K562 (cell line): ENCODE measurements at regions not wholly inside any gene's neighbourhood (a gene's known extent, or its start where the extent isn't known, plus 50 kb on each side); places are given as distances from the start of the nearest gene placed in this dataset.
"Not testable (repeated sequence)": the region's sequence is repeated elsewhere in the genome, so short reads cannot be mapped to it uniquely, and the experiment has no call there.

Source experiments
- ATAC-seq: fragments of 200-7000 bp; cut with Tn5 transposase; 3 replicates; pipeline ENCODE4 v1.9.1; 2020; ENCODE audit warnings: moderate library complexity
- BruUV-seq: library from RNA; stranded (reverse); fragments of 400-500 nt; replicated peaks from 2 replicates; lab custom pipeline; 2021; lab: Mats Ljungman, UMichigan
- CTCF ChIA-PET: fragments of 300-600 bp; formaldehyde crosslinking; extraction: SDS; loops from one replicate; lab custom pipeline; 2021; ENCODE audit warnings: low intra/inter-chr PET ratio; lab: Yijun Ruan, JAX
- POLR2A ChIA-PET: fragments of 300-600, 350-650 bp; sonication (Branson Sonifier 250); formaldehyde crosslinking; extraction: SDS; loops from one replicate; lab custom pipeline; 2021; ENCODE audit warnings: antibody characterized with exemption, inconsistent platforms; lab: Yijun Ruan, JAX
- DNase-seq, 4 experiments: peaks; one replicate each; pipeline versions ENCODE4 v3.0.0 to v3.0.0-alpha.2; 2011 to 2018; ENCODE audit warnings: low spot score in 3 of 4, mixed read lengths in 3 of 4; ENCODE audit errors: extremely low read depth in 1 of 4
- FAIRE-seq: peaks from 2 replicates; lab custom pipeline; 2011; peaks lifted over from hg19 to GRCh38; lab: Jason Lieb, UNC
- H2AFZ ChIP-seq: 2 replicates; pipeline ENCODE4 v1.6.0; 2011; ENCODE audit warnings: low read depth, low read length, control low read depth, inconsistent platforms
- H3K27ac ChIP-seq: fragments of 200-600 bp; 3 replicates; pipeline ENCODE4 v1.8.0; 2011; ENCODE audit warnings: low read depth, mild to moderate bottlenecking, control low read depth, inconsistent platforms, low read length, moderate library complexity, mixed read lengths; ENCODE audit errors: extremely low read depth
- H3K27me3 ChIP-seq, 2 experiments: fragments of 300-600 bp in 1 of 2; 2 replicates in 1 of 2; 3 replicates in 1 of 2; pipeline versions ENCODE4 v1.6.0 to v1.8.0; 2011; ENCODE audit warnings: inconsistent platforms in 2 of 2, low read length in 2 of 2, mild to moderate bottlenecking in 1 of 2, mixed read lengths in 1 of 2, moderate library complexity in 1 of 2; ENCODE audit not compliant: control insufficient read depth in 2 of 2, insufficient read depth in 2 of 2
- H3K36me3 ChIP-seq: fragments of 300-600 bp; 3 replicates; pipeline ENCODE4 v1.8.0; 2011; ENCODE audit warnings: mild to moderate bottlenecking, low read length, inconsistent platforms; ENCODE audit not compliant: control insufficient read depth, insufficient read depth
- H3K4me1 ChIP-seq, 2 experiments: fragments of 200-600 bp in 1 of 2; replicated peaks in 1 of 2; 2 replicates in 1 of 2; 3 replicates in 1 of 2; pipeline versions ENCODE4 v1.5.1 to v1.8.0; 2011; ENCODE audit warnings: inconsistent platforms in 2 of 2, low read length in 2 of 2, mild to moderate bottlenecking in 1 of 2, mixed read lengths in 1 of 2, moderate library complexity in 1 of 2; ENCODE audit not compliant: control insufficient read depth in 2 of 2, insufficient read depth in 2 of 2
- H3K4me2 ChIP-seq: 2 replicates; pipeline ENCODE4 v1.6.1; 2011; ENCODE audit warnings: low read length, control low read depth, inconsistent platforms, mixed read lengths; ENCODE audit not compliant: insufficient read depth
- H3K4me3 ChIP-seq: fragments of 200-600 bp; sonication (generic), shearing (Covaris generic); 2 replicates; pipeline ENCODE4 v1.5.1; 2016; ENCODE audit warnings: control low read depth, inconsistent platforms
- H3K79me2 ChIP-seq: fragments of 200-600 bp; 3 replicates; pipeline ENCODE4 v1.8.0; 2011; ENCODE audit warnings: low read length, inconsistent platforms; ENCODE audit not compliant: control insufficient read depth, insufficient read depth
- H3K9ac ChIP-seq, 2 experiments: 2 replicates each; pipeline versions ENCODE4 v1.6.0 to v1.6.1; 2011; ENCODE audit warnings: low read depth in 2 of 2, low read length in 2 of 2, control low read depth in 1 of 2, inconsistent platforms in 1 of 2, mild to moderate bottlenecking in 1 of 2, mixed read lengths in 1 of 2; ENCODE audit not compliant: insufficient read depth in 1 of 2
- H3K9me1 ChIP-seq: one replicate; pipeline ENCODE4 v1.6.0; 2011; ENCODE audit warnings: inconsistent platforms, mild to moderate bottlenecking, low read length, moderate library complexity; ENCODE audit not compliant: control insufficient read depth, insufficient read depth
- H3K9me3 ChIP-seq: replicated peaks from 2 replicates; pipeline ENCODE4 v1.5.1; 2011; ENCODE audit warnings: low read depth, low read length, inconsistent platforms; ENCODE audit not compliant: control insufficient read depth, insufficient read depth
- H4K20me1 ChIP-seq: replicated peaks from 2 replicates; pipeline ENCODE4 v1.6.1; 2011; ENCODE audit warnings: low read length, inconsistent platforms, mixed read lengths; ENCODE audit not compliant: control insufficient read depth, insufficient read depth
- BMI1 ChIP-seq: fragments of 150-350 bp; IDR thresholded peaks from 2 replicates; pipeline ENCODE4 v1.6.1; 2014; ENCODE audit warnings: low read length
- CBX8 ChIP-seq: fragments of 200-600 bp; sonication (generic); IDR thresholded peaks from 2 replicates; pipeline ENCODE4 v1.6.1; 2012; ENCODE audit warnings: borderline replicate concordance, mixed run types, low read depth, mild to moderate bottlenecking, moderate library complexity, mixed read lengths, low read length, control low read depth, inconsistent platforms; ENCODE audit not compliant: poor library complexity, severe bottlenecking; ENCODE audit errors: extremely low read depth
- IFI16 ChIP-seq: fragments of 250-450 bp; sonication (Bioruptor Pico); IDR thresholded peaks from 2 replicates; pipeline ENCODE4 v2.1.2; 2022; ENCODE audit warnings: mild to moderate bottlenecking, inconsistent platforms
- WGBS: fragments of 100-300 bp; shearing (Covaris generic); methylation state at CpG from one replicate; pipeline ENCODE4 v1.1.6; 2016; ENCODE audit warnings: low coverage, mixed read lengths; ENCODE audit not compliant: insufficient coverage; ENCODE audit errors: missing lambda C conversion rate; 5-methylcytosine and 5-hydroxymethylcytosine counted together
- in situ Hi-C: fragments of 300-500 bp; cut with MboI; formaldehyde crosslinking; loops from 4 replicates; pipeline ENCODE4 v1.15.0; 2018; ENCODE audit warnings: inconsistent platforms, mixed read lengths
- intact Hi-C: fragments of 100-400 bp; cut with micrococcal nuclease; formaldehyde crosslinking; loops from 2 replicates; pipeline ENCODE4 v1.14.2; 2022

DNA sequence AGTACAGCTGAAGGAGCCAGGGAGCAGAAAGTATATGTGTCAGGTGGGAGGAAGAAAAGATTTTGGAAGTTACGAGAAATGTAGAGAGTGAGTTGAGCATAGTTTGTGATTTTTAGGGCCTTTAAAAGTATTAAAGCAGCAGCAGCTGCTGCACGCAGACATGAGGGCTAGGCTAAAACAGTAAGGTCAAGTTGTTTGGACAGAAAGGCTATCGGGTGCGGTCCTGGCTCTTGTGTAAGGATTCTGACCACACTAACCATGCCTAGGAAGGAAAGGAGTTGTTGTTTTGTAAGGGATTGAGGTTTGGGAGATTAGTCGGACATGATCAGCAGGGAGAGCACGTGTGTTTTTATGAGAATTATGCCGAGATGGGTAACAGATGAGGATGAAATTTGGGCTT is 991.6 kb upstream of the WWC1 start:
- H3K4me2 ChIP-seq, H3K36me3 ChIP-seq, H3K4me1 ChIP-seq, POLR2A ChIA-PET, H3K27me3 ChIP-seq, H3K9me1 ChIP-seq, H3K4me3 ChIP-seq, H3K79me2 ChIP-seq, CTCF ChIA-PET, H3K9me3 ChIP-seq, FAIRE-seq, H4K20me1 ChIP-seq, DNase-seq, BruUV-seq, H3K27ac ChIP-seq, in situ Hi-C loops, H2AFZ ChIP-seq, ATAC-seq, intact Hi-C loops, H3K9ac ChIP-seq: not testable (repeated sequence)
- 0% methylated on average over 4 of the region's 7 CpGs for WGBS

DNA sequence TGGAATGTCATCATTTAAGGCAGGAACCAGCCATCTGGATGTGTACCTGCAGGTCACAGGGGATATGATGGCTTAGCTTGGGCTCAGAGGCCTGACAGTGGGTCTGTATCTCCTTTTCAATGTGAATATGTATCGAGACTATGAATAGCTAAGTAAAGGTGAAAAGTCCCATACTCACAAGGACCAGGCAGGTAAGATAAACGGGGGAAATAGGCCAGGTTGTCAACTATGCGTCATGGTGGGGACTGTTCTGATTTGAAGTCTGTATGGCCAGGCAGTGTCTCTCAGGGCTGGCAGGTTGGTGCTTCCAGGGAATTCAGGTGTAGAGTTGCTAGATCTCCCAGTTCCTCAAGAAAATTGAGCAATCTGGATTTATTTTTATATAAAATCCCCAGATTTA is 987.9 kb upstream of the WWC1 start:
- no peak overlapping the region for H3K27ac ChIP-seq
- ChIA-PET POLR2A (no interaction called here), CTCF (no interaction called here)
- no peaks in the 10 kb centered on the region for H3K9me3 ChIP-seq
- 0% methylated on average over 3 of the region's 3 CpGs for WGBS
- H3K27me3 ChIP-seq: no peaks in the 10 kb centered on the region
- no peak overlapping the region for H2AFZ ChIP-seq
- no TSS peak for BruUV-seq
- no peaks in the 10 kb centered on the region for H3K9me1 ChIP-seq
- ATAC-seq (no peak), DNase-seq (no peak), FAIRE-seq (no peak)
- in situ Hi-C loops: no loop called here
- no peaks in the 10 kb centered on the region for H3K79me2 ChIP-seq
- H3K4me2 ChIP-seq: no peak overlapping the region
- H3K36me3 ChIP-seq: no peaks in the 10 kb centered on the region
- H3K4me3 ChIP-seq: no peak overlapping the region
- H4K20me1 ChIP-seq: no peaks in the 10 kb centered on the region
- no peak overlapping the region for H3K9ac ChIP-seq
- intact Hi-C loops: no loop called here
- no peaks in the 10 kb centered on the region for H3K4me1 ChIP-seq
- no peak for TF ChIP-seq CBX8
- TF ChIP-seq IFI16 (CRISPR knock-in tag): no peak
- no peak for TF ChIP-seq BMI1
- TF ChIP-seq, all 486 proteins: peak for 0
